HCT116 (cell line): ENCODE measurements at regions not wholly inside any gene's neighbourhood (a gene's known extent, or its start where the extent isn't known, plus 50 kb on each side); places are given as distances from the start of the nearest gene placed in this dataset.

Source experiments
- ATAC-seq: fragments of 200-7000 bp; cut with Tn5 transposase; 2 replicates; pipeline ENCODE4 v1.9.1; 2020; ENCODE audit warnings: mild to moderate bottlenecking, moderate library complexity
- BruUV-seq: library from RNA; stranded (reverse); fragments of 400-500 nt; replicated peaks from 2 replicates; lab custom pipeline; 2021; lab: Mats Ljungman, UMichigan
- CTCF ChIA-PET: fragments of 300-600 bp; sonication (Branson Sonifier 250); formaldehyde crosslinking; loops from one replicate; lab custom pipeline; 2021; ENCODE audit warnings: antibody characterized with exemption; lab: Charles Lee
- POLR2A ChIA-PET: fragments of 300-600, 350-600 bp; sonication (Branson Sonifier 250); formaldehyde crosslinking; loops from one replicate; lab custom pipeline; 2021; ENCODE audit warnings: antibody characterized with exemption; lab: Charles Lee
- RAD21 ChIA-PET, 2 experiments: fragments of 300-600 bp; sonication (Branson Sonifier 250); formaldehyde crosslinking; loops; one replicate each; lab custom pipeline; 2023; ENCODE audit warnings: low total read pairs in 2 of 2; ENCODE audit not compliant: uncharacterized antibody in 2 of 2, unreplicated experiment in 2 of 2, low non-redundant PET in 1 of 2; lab: Charles Lee
- DNase-seq: peaks from one replicate; pipeline ENCODE4 v3.0.0-alpha.2; 2010; ENCODE audit warnings: low read depth, low spot score
- H2AFZ ChIP-seq: fragments of 200-600 bp; shearing (Covaris generic), sonication (generic); 2 replicates; pipeline ENCODE4 v1.6.1; 2017; ENCODE audit warnings: low read depth, mixed run types, mixed read lengths, antibody characterized with exemption, low read length; ENCODE audit not compliant: poor library complexity, severe bottlenecking
- H3K27ac ChIP-seq: 2 replicates; pipeline ENCODE4 v1.5.1; 2012; ENCODE audit warnings: low read depth, low read length
- H3K27me3 ChIP-seq: fragments of 200-600 bp; sonication (generic); 2 replicates; pipeline ENCODE4 v1.6.1; 2016; ENCODE audit warnings: mixed run types, low read length, mixed read lengths; ENCODE audit not compliant: insufficient read depth
- H3K36me3 ChIP-seq, 2 experiments: fragments of 200-500 bp in 1 of 2; fragments of 200-600 bp in 1 of 2; sonication (Bioruptor generic) in 1 of 2; sonication (generic) in 1 of 2; 2 replicates each; pipeline versions ENCODE4 v1.5.1 to v1.6.1; 2014 to 2016; ENCODE audit warnings: low read length in 2 of 2, inconsistent platforms in 1 of 2, mixed read lengths in 1 of 2, mixed run types in 1 of 2; ENCODE audit not compliant: insufficient read depth in 2 of 2, control insufficient read depth in 1 of 2
- H3K4me1 ChIP-seq, 2 experiments: fragments of 200-600 bp in 1 of 2; sonication (generic) in 1 of 2; 2 replicates each; pipeline versions ENCODE4 v1.5.1 to v1.6.1; 2012 to 2017; ENCODE audit warnings: low read length in 2 of 2, inconsistent platforms in 1 of 2, mild to moderate bottlenecking in 1 of 2, mixed read lengths in 1 of 2, mixed run types in 1 of 2, moderate library complexity in 1 of 2; ENCODE audit not compliant: insufficient read depth in 2 of 2, control insufficient read depth in 1 of 2
- H3K4me2 ChIP-seq: fragments of 200-600 bp; sonication (generic); 2 replicates; pipeline ENCODE4 v1.6.1; 2017; ENCODE audit warnings: mixed run types, low read length, mixed read lengths
- H3K4me3 ChIP-seq, 2 experiments: fragments of 200-600 bp in 1 of 2; sonication (generic) in 1 of 2; replicated peaks in 1 of 2; 2 replicates each; pipeline ENCODE4 v1.5.1; 2011 to 2016; ENCODE audit warnings: low read length in 2 of 2, control low read depth in 1 of 2, low read depth in 1 of 2, mild to moderate bottlenecking in 1 of 2, mixed read lengths in 1 of 2, mixed run types in 1 of 2
- H3K79me2 ChIP-seq: fragments of 200-600 bp; sonication (generic); 2 replicates; pipeline ENCODE4 v1.6.1; 2017; ENCODE audit warnings: mild to moderate bottlenecking, mixed run types, low read length, moderate library complexity, mixed read lengths; ENCODE audit not compliant: insufficient read depth
- H3K9ac ChIP-seq: fragments of 200-600 bp; sonication (generic); 2 replicates; pipeline ENCODE4 v1.6.1; 2016; ENCODE audit warnings: low read length, mixed read lengths
- H3K9me2 ChIP-seq: fragments of 200-600 bp; sonication (generic), shearing (Covaris generic); 2 replicates; pipeline ENCODE4 v1.6.1; 2017; ENCODE audit warnings: mixed run types, mild to moderate bottlenecking, moderate library complexity; ENCODE audit not compliant: insufficient read depth
- H3K9me3 ChIP-seq, 2 experiments: fragments of 200-500 bp in 1 of 2; fragments of 200-600 bp in 1 of 2; sonication (Bioruptor generic) in 1 of 2; sonication (generic) in 1 of 2; 2 replicates each; pipeline ENCODE4 v1.6.1; 2014 to 2017; ENCODE audit warnings: low read length in 2 of 2, mixed read lengths in 2 of 2, inconsistent platforms in 1 of 2, low read depth in 1 of 2, mild to moderate bottlenecking in 1 of 2, mixed run types in 1 of 2, moderate library complexity in 1 of 2; ENCODE audit not compliant: control insufficient read depth in 1 of 2, insufficient read depth in 1 of 2
- H4K20me1 ChIP-seq: fragments of 200-600 bp; sonication (generic), shearing (Covaris generic); 2 replicates; pipeline ENCODE4 v1.6.1; 2017; ENCODE audit warnings: mixed run types, mild to moderate bottlenecking, moderate library complexity; ENCODE audit not compliant: insufficient read depth
- ATF3 ChIP-seq: IDR thresholded peaks from 2 replicates; pipeline ENCODE4 v1.6.1; 2012
- CEBPB ChIP-seq: IDR thresholded peaks from 2 replicates; pipeline ENCODE4 v1.6.1; 2012; ENCODE audit warnings: low read depth
- EGR1 ChIP-seq: IDR thresholded peaks from 2 replicates; pipeline ENCODE4 v1.6.1; 2012; ENCODE audit warnings: low read depth
- EZH2 ChIP-seq: fragments of 200-600 bp; sonication (generic); IDR thresholded peaks from 2 replicates; pipeline ENCODE4 v1.6.1; 2017; ENCODE audit warnings: antibody characterized with exemption, mixed run types
- FOSL1 ChIP-seq: IDR thresholded peaks from 2 replicates; pipeline ENCODE4 v1.6.1; 2012; ENCODE audit warnings: low read depth
- POLR2A ChIP-seq: IDR thresholded peaks from 2 replicates; pipeline ENCODE4 v1.7.0; 2011; ENCODE audit warnings: borderline replicate concordance; ENCODE audit not compliant: insufficient read depth, insufficient read length; ENCODE audit errors: extremely low read depth
- POLR2AphosphoS5 ChIP-seq: IDR thresholded peaks from 2 replicates; pipeline ENCODE4 v1.6.1; 2011; ENCODE audit warnings: mild to moderate bottlenecking, low read depth, low read length, moderate library complexity
- SIN3A ChIP-seq: IDR thresholded peaks from 2 replicates; pipeline ENCODE4 v1.6.1; 2012; ENCODE audit warnings: low read depth
- SRF ChIP-seq: IDR thresholded peaks from 2 replicates; pipeline ENCODE4 v1.6.1; 2012; ENCODE audit warnings: low read depth
- TCF7L2 ChIP-seq: IDR thresholded peaks from 2 replicates; pipeline ENCODE4 v1.7.0; 2011; ENCODE audit warnings: borderline replicate concordance, inconsistent platforms; ENCODE audit not compliant: insufficient read depth, insufficient read length; ENCODE audit errors: extremely low read depth
- YY1 ChIP-seq: IDR thresholded peaks from 2 replicates; pipeline ENCODE4 v1.6.1; 2011; ENCODE audit warnings: low read length, low read depth, moderate library complexity, mild to moderate bottlenecking; ENCODE audit not compliant: insufficient replicate concordance; ENCODE audit errors: extremely low read depth
- ZBTB33 ChIP-seq: IDR thresholded peaks from 2 replicates; pipeline ENCODE4 v1.6.1; 2011; ENCODE audit warnings: mild to moderate bottlenecking, low read length, moderate library complexity; ENCODE audit not compliant: insufficient replicate concordance; ENCODE audit errors: extremely low read depth
- ZNF274 ChIP-seq: fragments of 200-500 bp; sonication (Bioruptor generic); IDR thresholded peaks from 2 replicates; pipeline ENCODE4 v1.6.1; 2014; ENCODE audit warnings: mild to moderate bottlenecking, low read depth, low read length, inconsistent platforms
- intact Hi-C: fragments of 100-400 bp; cut with micrococcal nuclease; formaldehyde crosslinking; loops from 2 replicates; pipeline ENCODE4 v1.10.0; 2022

GRCh38 chr4:159010100-159010499 lies 92.8 kb upstream of the RAPGEF2 start:
- ATAC-seq (no peak), DNase-seq (no peak)
- no peaks in the 10 kb centered on the region for H3K36me3 ChIP-seq
- no peak overlapping the region for H3K4me3 ChIP-seq
- no peaks in the 10 kb centered on the region for H3K9me2 ChIP-seq
- no peaks in the 10 kb centered on the region for H3K79me2 ChIP-seq
- peaks cover 6 to 28% of the 10 kb centered on the region in 2 experiments; a peak in 2 of 4 replicates for H3K4me1 ChIP-seq
- H4K20me1 ChIP-seq, result no peaks in the 10 kb centered on the region
- H2AFZ ChIP-seq, result no peak overlapping the region
- no peaks in the 10 kb centered on the region for H3K27me3 ChIP-seq
- no peak overlapping the region for H3K27ac ChIP-seq
- BruUV-seq, result no TSS peak
- no peak overlapping the region for H3K9ac ChIP-seq
- ChIA-PET RAD21 (no interaction called here), CTCF (no interaction called here), POLR2A (no interaction called here)
- no peaks in the 10 kb centered on the region for H3K9me3 ChIP-seq
- TF ChIP-seq TCF7L2 (no peak), POLR2AphosphoS5 (no peak), ZBTB33 (no peak), EGR1 (no peak), FOSL1 (no peak), CEBPB (no peak), SRF (no peak), ATF3 (no peak), ZNF274 (no peak), EZH2 (no peak), POLR2A (no peak), SIN3A (no peak), YY1 (no peak)
- intact Hi-C loops, result no loop called here
- H3K4me2 ChIP-seq, result no peak overlapping the region
